ENCODE measurements at regions not wholly inside any gene's neighbourhood (a gene's known extent, or its start where the extent isn't known, plus 50 kb on each side); places are given as distances from the start of the nearest gene placed in this dataset.

DNA sequence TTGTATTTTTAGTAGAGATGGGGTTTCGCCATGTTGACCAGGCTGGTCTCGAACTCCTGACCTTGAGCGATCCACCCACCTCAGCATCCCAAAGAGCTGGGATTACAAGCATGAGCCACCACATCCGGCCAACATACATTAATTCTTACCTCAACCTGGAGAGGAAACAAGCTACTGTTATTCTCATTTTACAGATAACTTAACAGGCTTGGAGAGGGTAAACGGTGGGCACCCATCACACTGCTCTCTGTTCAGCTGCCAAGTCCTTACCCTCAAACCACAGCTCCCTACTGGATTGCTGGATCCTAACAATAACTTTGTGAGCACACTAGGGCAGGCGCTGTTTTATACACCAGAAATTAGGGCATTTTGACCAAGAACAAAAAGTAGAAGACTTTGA, 93.6 kb upstream of the BARHL2 start:
- H3K4me1 ChIP-seq (ENCODE audit: insufficient read depth): no peaks in the 10 kb centered on the region
- H3K4me2 ChIP-seq (ENCODE audit: unreplicated experiment): no peak overlapping the region
- H3K9ac ChIP-seq: no peak overlapping the region
- TF ChIP-seq EZH2phosphoT487 (IDR thresholded peaks at IDR 0.05; ENCODE audit: insufficient read depth, low read depth) (no peak), EZH2 (IDR thresholded peaks at IDR 0.05; ENCODE audit: insufficient read depth, poor library complexity, severe bottlenecking) (no peak)
- no peaks in the 10 kb centered on the region for H3K27me3 ChIP-seq (replicated peaks; ENCODE audit: insufficient read depth)
- H3K36me3 ChIP-seq (ENCODE audit: low read depth): no peaks in the 10 kb centered on the region
- no peak overlapping the region for H2AFZ ChIP-seq
- no peaks in the 10 kb centered on the region; the same call in 1 of the 2 replicates for H3K9me2 ChIP-seq (ENCODE audit: insufficient read depth)
- no peak overlapping the region for H3K4me3 ChIP-seq
- H3K27ac ChIP-seq: no peak overlapping the region
- no peaks in the 10 kb centered on the region for H3F3A ChIP-seq (ENCODE audit: insufficient read depth)
- no peaks in the 10 kb centered on the region for H3K9me3 ChIP-seq (ENCODE audit: low read depth)
- H4K20me1 ChIP-seq (ENCODE audit: insufficient read depth): no peaks in the 10 kb centered on the region
- in situ Hi-C loops (cut with MboI): no loop called here
- no peak for DNase-seq
- WGBS, 2 experiments (ENCODE audit: low coverage in 1 of 2, low lambda C conversion rate in 2 of 2, missing lambda C conversion rate in 2 of 2): 55 to 62% methylated on average over 6 of the region's 6 CpGs
- H3K79me2 ChIP-seq (ENCODE audit: insufficient read depth): no peaks in the 10 kb centered on the region

DNA sequence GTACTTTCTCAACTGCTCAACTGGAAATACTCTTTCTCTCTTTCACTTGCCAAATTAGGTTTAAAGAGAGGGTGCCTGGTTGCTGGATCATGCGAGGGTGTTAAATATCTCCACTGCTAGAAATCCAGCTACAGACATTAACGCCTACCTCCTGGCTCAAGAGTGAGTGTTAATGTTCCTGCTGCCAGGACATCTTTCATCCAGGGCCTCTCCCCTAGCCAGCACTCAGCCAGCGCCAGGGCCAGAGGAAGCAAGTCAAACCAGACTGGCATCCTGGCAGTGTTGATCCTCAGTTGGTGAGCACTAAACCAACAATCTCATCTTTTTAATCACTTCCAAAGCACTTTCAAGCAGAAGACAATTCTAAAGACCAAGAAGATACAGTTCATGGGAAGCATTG, 92.9 kb upstream of the BARHL2 start:
- Histone ChIP-seq H3K4me1 (ENCODE audit: insufficient read depth) (no peaks in the 10 kb centered on the region), H3K27ac (no peak overlapping the region), H3K4me2 (ENCODE audit: unreplicated experiment) (no peak overlapping the region), H3K9me2 (ENCODE audit: insufficient read depth) (no peaks in the 10 kb centered on the region), H2AFZ (no peak overlapping the region), H3K9ac (no peak overlapping the region), H3K4me3 (no peak overlapping the region), H3K27me3 (replicated peaks; ENCODE audit: insufficient read depth) (no peaks in the 10 kb centered on the region), H3K36me3 (ENCODE audit: low read depth) (no peaks in the 10 kb centered on the region), H3K9me3 (ENCODE audit: low read depth) (no peaks in the 10 kb centered on the region), H4K20me1 (ENCODE audit: insufficient read depth) (no peaks in the 10 kb centered on the region), H3K79me2 (ENCODE audit: insufficient read depth) (no peaks in the 10 kb centered on the region), H3F3A (ENCODE audit: insufficient read depth) (no peaks in the 10 kb centered on the region)
- in situ Hi-C loops (cut with MboI): no loop called here
- TF ChIP-seq EZH2phosphoT487 (IDR thresholded peaks at IDR 0.05; ENCODE audit: insufficient read depth, low read depth) (no peak), EZH2 (IDR thresholded peaks at IDR 0.05; ENCODE audit: insufficient read depth, poor library complexity, severe bottlenecking) (no peak)
- 1 to 5% methylated on average over 3 of the region's 3 CpGs for WGBS, 2 experiments (ENCODE audit: low coverage in 1 of 2, low lambda C conversion rate in 2 of 2, missing lambda C conversion rate in 2 of 2)
- DNase-seq: no peak

DNA sequence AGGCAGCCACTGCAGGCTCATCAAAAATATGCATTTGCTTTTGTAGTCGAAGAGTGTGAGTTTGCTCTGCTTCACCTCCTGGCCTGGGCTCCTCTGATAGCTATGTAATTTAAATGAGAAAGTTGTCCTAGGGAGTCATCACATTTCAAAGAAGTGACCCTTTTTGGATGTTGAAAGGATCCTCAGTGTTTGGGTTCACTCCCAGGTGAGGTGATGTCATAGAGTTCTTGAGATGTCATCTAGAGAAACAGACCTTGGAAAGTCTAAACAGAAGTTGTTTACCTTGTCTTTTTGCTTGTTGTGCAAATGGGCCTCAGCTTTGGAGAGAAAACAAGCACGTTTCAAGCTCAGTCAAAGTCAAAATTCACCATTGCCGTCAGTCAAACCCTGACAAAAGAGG, 92.0 kb upstream of the BARHL2 start:
- Histone ChIP-seq H3K9me3 (ENCODE audit: low read depth) (no peaks in the 10 kb centered on the region), H3K36me3 (ENCODE audit: low read depth) (no peaks in the 10 kb centered on the region), H3K4me3 (no peak overlapping the region), H3K4me2 (ENCODE audit: unreplicated experiment) (no peak overlapping the region), H3F3A (ENCODE audit: insufficient read depth) (no peaks in the 10 kb centered on the region), H3K9me2 (ENCODE audit: insufficient read depth) (no peaks in the 10 kb centered on the region), H3K4me1 (ENCODE audit: insufficient read depth) (no peaks in the 10 kb centered on the region), H3K27ac (no peak overlapping the region), H3K9ac (no peak overlapping the region), H3K27me3 (replicated peaks; ENCODE audit: insufficient read depth) (no peaks in the 10 kb centered on the region), H3K79me2 (ENCODE audit: insufficient read depth) (no peaks in the 10 kb centered on the region), H2AFZ (no peak overlapping the region), H4K20me1 (ENCODE audit: insufficient read depth) (no peaks in the 10 kb centered on the region)
- WGBS, 2 experiments (ENCODE audit: low coverage in 1 of 2, low lambda C conversion rate in 2 of 2, missing lambda C conversion rate in 2 of 2): 19 to 22% methylated on average over 3 of the region's 3 CpGs
- in situ Hi-C loops (cut with MboI): no loop called here
- DNase-seq: no peak
- TF ChIP-seq EZH2 (IDR thresholded peaks at IDR 0.05; ENCODE audit: insufficient read depth, poor library complexity, severe bottlenecking) (no peak), EZH2phosphoT487 (IDR thresholded peaks at IDR 0.05; ENCODE audit: insufficient read depth, low read depth) (no peak)

DNA sequence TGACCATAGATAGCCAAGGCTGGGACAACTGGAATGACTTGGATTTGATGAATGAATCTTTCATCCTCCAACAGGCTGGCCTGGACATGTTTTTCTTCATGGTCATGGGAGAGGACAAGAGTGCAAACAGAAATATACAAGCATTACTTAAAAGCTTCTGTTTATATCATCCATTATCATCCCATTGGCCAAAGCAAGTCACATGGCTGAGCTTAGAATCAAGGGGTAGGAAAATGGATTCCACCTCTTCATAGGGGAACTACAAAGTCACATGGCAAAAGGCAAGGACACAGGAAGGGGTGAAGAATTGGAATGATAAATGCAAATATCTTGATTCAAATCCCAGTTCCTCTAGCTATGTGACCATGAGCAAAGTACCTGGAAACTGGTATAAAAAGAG, 90.2 kb upstream of the BARHL2 start:
- Histone ChIP-seq H2AFZ (no peak overlapping the region), H3K4me2 (ENCODE audit: unreplicated experiment) (no peak overlapping the region), H3F3A (ENCODE audit: insufficient read depth) (no peaks in the 10 kb centered on the region), H3K4me3 (no peak overlapping the region), H3K27me3 (replicated peaks; ENCODE audit: insufficient read depth) (no peaks in the 10 kb centered on the region), H3K9me2 (ENCODE audit: insufficient read depth) (no peaks in the 10 kb centered on the region), H3K4me1 (ENCODE audit: insufficient read depth) (no peaks in the 10 kb centered on the region), H3K27ac (no peak overlapping the region), H3K9ac (no peak overlapping the region), H3K36me3 (ENCODE audit: low read depth) (no peaks in the 10 kb centered on the region), H4K20me1 (ENCODE audit: insufficient read depth) (no peaks in the 10 kb centered on the region), H3K9me3 (ENCODE audit: low read depth) (no peaks in the 10 kb centered on the region), H3K79me2 (ENCODE audit: insufficient read depth) (no peaks in the 10 kb centered on the region)
- TF ChIP-seq EZH2 (IDR thresholded peaks at IDR 0.05; ENCODE audit: insufficient read depth, poor library complexity, severe bottlenecking): no peak
- TF ChIP-seq EZH2phosphoT487 (IDR thresholded peaks at IDR 0.05; ENCODE audit: insufficient read depth, low read depth): no peak
- DNase-seq: no peak
- in situ Hi-C loops (cut with MboI): no loop called here

DNA sequence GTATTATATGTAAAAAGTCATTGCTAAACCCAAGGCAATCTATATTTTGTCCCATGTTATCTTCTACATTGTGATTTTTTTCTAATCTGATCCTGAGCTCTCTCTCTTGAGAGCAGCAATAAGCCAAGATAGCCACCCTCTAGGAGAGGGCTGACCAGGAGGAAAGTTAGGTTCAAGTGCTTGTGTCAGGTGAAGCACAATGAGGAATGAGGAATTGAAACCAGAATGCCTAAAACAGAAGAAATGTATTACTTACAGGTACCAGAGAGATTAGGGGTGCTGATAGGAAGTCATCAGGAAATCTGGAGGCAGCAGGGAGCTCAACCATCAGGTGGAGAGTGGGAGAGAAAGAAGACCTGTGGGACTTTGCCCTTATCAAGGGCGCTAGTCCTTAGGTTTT, 85.5 kb upstream of the BARHL2 start:
- no peaks in the 10 kb centered on the region for H3K9me2 ChIP-seq (ENCODE audit: insufficient read depth)
- no peaks in the 10 kb centered on the region for H3K4me1 ChIP-seq (ENCODE audit: insufficient read depth)
- no peak for DNase-seq
- H2AFZ ChIP-seq: no peak overlapping the region
- H3K4me2 ChIP-seq (ENCODE audit: unreplicated experiment): no peak overlapping the region
- H3K27me3 ChIP-seq (replicated peaks; ENCODE audit: insufficient read depth): no peaks in the 10 kb centered on the region
- in situ Hi-C loops (cut with MboI): no loop called here
- H3F3A ChIP-seq (ENCODE audit: insufficient read depth): no peaks in the 10 kb centered on the region
- no peak overlapping the region for H3K4me3 ChIP-seq
- no peaks in the 10 kb centered on the region for H3K79me2 ChIP-seq (ENCODE audit: insufficient read depth)
- no peak overlapping the region for H3K9ac ChIP-seq
- TF ChIP-seq EZH2phosphoT487 (IDR thresholded peaks at IDR 0.05; ENCODE audit: insufficient read depth, low read depth) (no peak), EZH2 (IDR thresholded peaks at IDR 0.05; ENCODE audit: insufficient read depth, poor library complexity, severe bottlenecking) (no peak)
- H4K20me1 ChIP-seq (ENCODE audit: insufficient read depth): no peaks in the 10 kb centered on the region
- H3K9me3 ChIP-seq (ENCODE audit: low read depth): no peaks in the 10 kb centered on the region
- no peak overlapping the region for H3K27ac ChIP-seq
- H3K36me3 ChIP-seq (ENCODE audit: low read depth): no peaks in the 10 kb centered on the region
- WGBS, 2 experiments (ENCODE audit: low coverage in 1 of 2, low lambda C conversion rate in 2 of 2, missing lambda C conversion rate in 2 of 2): 8 to 25% methylated on average over 1 of the region's 1 CpG
